ENCODE measurements at regions not wholly inside any gene's neighbourhood (a gene's known extent, or its start where the extent isn't known, plus 50 kb on each side); places are given as distances from the start of the nearest gene placed in this dataset.

DNA sequence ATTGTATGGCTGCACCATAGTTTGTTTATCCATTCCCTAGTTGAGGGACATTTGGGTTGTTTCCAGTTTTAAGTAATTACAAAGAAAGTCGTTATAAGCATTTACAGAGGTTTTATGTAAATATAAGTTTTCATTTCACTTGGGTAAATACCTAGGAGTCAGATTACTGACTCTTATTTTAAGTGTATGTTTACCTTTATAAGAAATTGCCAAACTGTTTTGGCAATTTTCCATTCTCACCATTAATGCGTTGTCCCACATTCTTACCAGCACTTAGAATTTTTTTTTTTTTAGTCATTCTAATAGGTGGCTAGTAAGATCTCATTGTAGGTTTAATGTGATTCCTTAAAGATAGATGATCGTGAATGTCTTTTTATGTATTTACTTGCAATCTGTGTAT, 121.5 kb upstream of the NR3C2 start:
- no peak for DNase-seq (ENCODE audit: low read depth)
- TF ChIP-seq, protein P1, sequence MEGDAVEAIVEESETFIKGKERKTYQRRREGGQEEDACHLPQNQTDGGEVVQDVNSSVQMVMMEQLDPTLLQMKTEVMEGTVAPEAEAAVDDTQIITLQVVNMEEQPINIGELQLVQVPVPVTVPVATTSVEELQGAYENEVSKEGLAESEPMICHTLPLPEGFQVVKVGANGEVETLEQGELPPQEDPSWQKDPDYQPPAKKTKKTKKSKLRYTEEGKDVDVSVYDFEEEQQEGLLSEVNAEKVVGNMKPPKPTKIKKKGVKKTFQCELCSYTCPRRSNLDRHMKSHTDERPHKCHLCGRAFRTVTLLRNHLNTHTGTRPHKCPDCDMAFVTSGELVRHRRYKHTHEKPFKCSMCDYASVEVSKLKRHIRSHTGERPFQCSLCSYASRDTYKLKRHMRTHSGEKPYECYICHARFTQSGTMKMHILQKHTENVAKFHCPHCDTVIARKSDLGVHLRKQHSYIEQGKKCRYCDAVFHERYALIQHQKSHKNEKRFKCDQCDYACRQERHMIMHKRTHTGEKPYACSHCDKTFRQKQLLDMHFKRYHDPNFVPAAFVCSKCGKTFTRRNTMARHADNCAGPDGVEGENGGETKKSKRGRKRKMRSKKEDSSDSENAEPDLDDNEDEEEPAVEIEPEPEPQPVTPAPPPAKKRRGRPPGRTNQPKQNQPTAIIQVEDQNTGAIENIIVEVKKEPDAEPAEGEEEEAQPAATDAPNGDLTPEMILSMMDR (IDR thresholded peaks at IDR 0.05; ENCODE audit: insufficient read depth, low read depth, low read length) = no peak
- no peak overlapping the region for H3K4me3 ChIP-seq (ENCODE audit: low read depth, low read length)

DNA sequence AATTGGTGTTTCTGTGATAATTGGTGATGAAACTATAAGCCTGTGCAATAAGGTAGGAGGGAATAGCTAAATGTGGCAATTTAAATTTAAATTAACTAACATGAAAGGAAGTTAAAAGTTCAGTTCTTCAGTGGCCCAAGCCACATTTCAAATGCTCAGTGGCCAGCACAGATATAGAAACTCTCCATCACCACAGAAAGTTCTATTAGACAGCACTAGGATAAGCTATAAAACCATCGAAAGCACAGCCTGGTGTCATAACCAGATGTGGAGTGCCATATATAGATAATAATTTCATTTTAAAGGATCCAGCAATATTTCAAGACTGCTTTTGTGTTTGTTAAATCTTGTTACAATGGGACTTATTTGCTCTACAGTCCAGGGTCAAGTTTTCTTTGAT, 119.3 kb upstream of the NR3C2 start:
- DNase-seq (ENCODE audit: low read depth) = no peak
- no peak overlapping the region for H3K4me3 ChIP-seq (ENCODE audit: low read depth, low read length)
- TF ChIP-seq, protein P1 (IDR thresholded peaks at IDR 0.05; ENCODE audit: insufficient read depth, low read depth, low read length) = no peak

DNA sequence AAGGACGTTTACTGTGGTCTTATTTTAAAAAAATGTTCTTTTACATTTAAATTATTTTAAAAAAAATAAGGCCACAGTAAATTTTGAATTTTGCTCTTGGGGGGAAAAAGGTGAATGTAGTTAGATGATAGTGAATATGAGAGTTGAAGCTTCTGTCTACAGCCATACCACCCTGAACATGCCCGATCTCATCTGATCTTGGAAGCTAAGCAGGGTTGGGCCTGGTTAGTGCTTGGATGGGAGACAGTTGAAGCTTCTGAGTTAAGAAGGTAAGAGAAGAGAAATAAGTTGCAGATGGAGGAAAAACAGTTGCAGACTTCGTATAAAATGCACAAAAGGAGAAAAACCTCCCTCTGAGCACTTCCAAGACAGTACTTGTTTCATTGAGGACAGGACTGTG, 115.6 kb upstream of the NR3C2 start:
- TF ChIP-seq, protein P1 (IDR thresholded peaks at IDR 0.05; ENCODE audit: insufficient read depth, low read depth, low read length) = no peak
- H3K4me3 ChIP-seq (ENCODE audit: low read depth, low read length) = no peak overlapping the region
- DNase-seq (ENCODE audit: low read depth) = no peak

GRCh38 chr4:148550788-148551187, 108.6 kb upstream of the NR3C2 start:
- no peak overlapping the region for H3K4me3 ChIP-seq (ENCODE audit: low read depth, low read length)
- DNase-seq (ENCODE audit: low read depth) = no peak
- TF ChIP-seq, protein P1 (IDR thresholded peaks at IDR 0.05; ENCODE audit: insufficient read depth, low read depth, low read length) = no peak

GRCh38 chr4:148542922-148543623, 100.9 kb upstream of the NR3C2 start:
- no peak overlapping the region for H3K4me3 ChIP-seq (ENCODE audit: low read depth, low read length)
- TF ChIP-seq, protein P1 (IDR thresholded peaks at IDR 0.05; ENCODE audit: insufficient read depth, low read depth, low read length) = no peak
- no peak for DNase-seq (ENCODE audit: low read depth)

DNA sequence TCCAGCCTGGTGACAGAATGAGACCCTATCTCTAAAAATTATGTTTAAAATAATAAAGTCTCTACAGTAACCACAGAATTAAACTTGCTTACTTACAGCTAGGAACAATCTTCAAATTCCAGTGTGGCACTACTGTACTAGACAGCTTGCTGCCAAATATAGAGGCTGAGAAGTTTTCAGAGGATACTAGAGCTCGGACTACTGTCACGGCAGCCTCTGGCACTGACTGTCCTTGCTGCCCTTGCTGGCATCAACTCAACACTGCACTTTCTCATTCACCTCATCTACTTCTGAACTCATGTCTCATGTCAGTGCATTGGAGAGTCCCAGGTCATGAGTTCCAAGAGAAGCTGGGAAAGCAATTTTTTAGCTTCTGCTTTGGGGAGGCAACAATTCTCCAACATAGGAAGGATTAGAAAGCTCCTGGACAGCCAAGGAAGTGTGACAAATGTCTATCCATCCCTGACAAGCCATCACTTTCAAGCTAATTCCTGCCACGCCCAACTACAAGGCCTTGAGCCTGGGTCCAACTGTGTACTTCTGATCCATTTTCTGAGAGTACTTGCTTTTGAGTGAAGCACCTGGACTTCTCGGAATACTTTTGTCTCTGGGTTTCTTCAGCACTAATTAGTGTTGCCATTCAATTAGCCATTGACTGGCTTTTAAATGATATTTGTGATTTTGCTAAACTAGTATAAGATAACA, 98.6 kb upstream of the NR3C2 start:
- TF ChIP-seq, protein P1 (IDR thresholded peaks at IDR 0.05; ENCODE audit: insufficient read depth, low read depth, low read length) = no peak
- DNase-seq (ENCODE audit: low read depth) = no peak
- no peak overlapping the region for H3K4me3 ChIP-seq (ENCODE audit: low read depth, low read length)
